GM23338 (cell line): ENCODE measurements at regions not wholly inside any gene's neighbourhood (a gene's known extent, or its start where the extent isn't known, plus 50 kb on each side); places are given as distances from the start of the nearest gene placed in this dataset.

Experiments used
- ATAC-seq: fragments of 200-7000 bp; cut with Tn5 transposase; 3 replicates; pipeline ENCODE4 v1.9.1; 2020
- DNase-seq: peaks from one replicate; pipeline ENCODE4 v3.0.0-alpha.2; 2015; ENCODE audit warnings: low spot score
- H2AFZ ChIP-seq: fragments of 200-600 bp; sonication (generic); 2 replicates; pipeline ENCODE4 v1.8.0; 2016; ENCODE audit warnings: antibody characterized with exemption, mild to moderate bottlenecking, moderate library complexity
- H3F3A ChIP-seq: fragments of 200-600 bp; sonication (generic); replicated peaks from 2 replicates; pipeline ENCODE4 v1.8.0; 2017; ENCODE audit warnings: antibody characterized with exemption, mixed run types, low read depth
- H3K27ac ChIP-seq: fragments of 200-600 bp; sonication (generic); 2 replicates; pipeline ENCODE4 v1.6.1; 2016; ENCODE audit warnings: low read depth
- H3K27me3 ChIP-seq: fragments of 200-600 bp; sonication (generic); 2 replicates; pipeline ENCODE4 v1.8.0; 2016; ENCODE audit warnings: mild to moderate bottlenecking, mixed run types, moderate library complexity; ENCODE audit not compliant: insufficient read depth
- H3K36me3 ChIP-seq: fragments of 200-600 bp; sonication (generic); 2 replicates; pipeline ENCODE4 v1.8.0; 2016; ENCODE audit warnings: mild to moderate bottlenecking; ENCODE audit not compliant: insufficient read depth
- H3K4me1 ChIP-seq: fragments of 200-600 bp; sonication (generic); 2 replicates; pipeline ENCODE4 v1.8.0; 2016; ENCODE audit warnings: mild to moderate bottlenecking, moderate library complexity; ENCODE audit not compliant: insufficient read depth
- H3K4me2 ChIP-seq: fragments of 200-600 bp; sonication (generic); 2 replicates; pipeline ENCODE4 v1.7.1; 2017; ENCODE audit warnings: mixed run types
- H3K4me3 ChIP-seq: fragments of 200-600 bp; sonication (generic); 2 replicates; pipeline ENCODE4 v1.6.1; 2016; ENCODE audit warnings: mixed run types
- H3K79me2 ChIP-seq: fragments of 200-600 bp; sonication (generic); replicated peaks from 2 replicates; pipeline ENCODE4 v1.8.0; 2017; ENCODE audit warnings: mild to moderate bottlenecking; ENCODE audit not compliant: insufficient read depth
- H3K9me2 ChIP-seq: fragments of 200-600 bp; sonication (generic); 2 replicates; pipeline ENCODE4 v1.8.0; 2017; ENCODE audit not compliant: insufficient read depth
- H4K20me1 ChIP-seq: fragments of 200-600 bp; sonication (generic); replicated peaks from 2 replicates; pipeline ENCODE4 v1.8.0; 2017; ENCODE audit warnings: mild to moderate bottlenecking; ENCODE audit not compliant: insufficient read depth
- H3K27ac Mint-ChIP-seq: 2 replicates; pipeline ENCODE4 v1.8.0; 2020; ENCODE audit warnings: inconsistent platforms, mild to moderate bottlenecking, moderate library complexity, mixed read lengths
- H3K27me3 Mint-ChIP-seq: 3 replicates; pipeline ENCODE4 v1.8.0; 2022; ENCODE audit warnings: low read depth, mild to moderate bottlenecking, moderate library complexity, mixed read lengths, inconsistent platforms; ENCODE audit not compliant: insufficient read depth, poor library complexity
- H3K36me3 Mint-ChIP-seq: 3 replicates; pipeline ENCODE4 v1.8.0; 2021; ENCODE audit warnings: low read depth, mild to moderate bottlenecking, inconsistent platforms, moderate library complexity, mixed read lengths
- H3K4me1 Mint-ChIP-seq: 3 replicates; pipeline ENCODE4 v1.8.0; 2020; ENCODE audit warnings: mild to moderate bottlenecking, inconsistent platforms, mixed read lengths
- H3K4me3 Mint-ChIP-seq: 3 replicates; pipeline ENCODE4 v1.8.0; 2021; ENCODE audit warnings: moderate library complexity, mild to moderate bottlenecking, inconsistent platforms, mixed read lengths
- H3K9me3 Mint-ChIP-seq: 3 replicates; pipeline ENCODE4 v1.8.0; 2020; ENCODE audit warnings: moderate library complexity, mild to moderate bottlenecking, inconsistent platforms, mixed read lengths
- POLR2AphosphoS5 ChIP-seq: IDR thresholded peaks from 2 replicates; pipeline ENCODE4 v1.6.1; 2016; ENCODE audit warnings: antibody characterized with exemption, low read depth
- ZNF114 ChIP-seq: fragments of 250-450 bp; sonication (Bioruptor Pico); IDR thresholded peaks from 2 replicates; pipeline ENCODE4 v1.5.0; 2020; ENCODE audit warnings: mild to moderate bottlenecking, moderate library complexity
- ZNF331 ChIP-seq: fragments of 250-450 bp; sonication (Bioruptor Pico); IDR thresholded peaks from 2 replicates; pipeline ENCODE4 v1.5.0; 2020; ENCODE audit warnings: low read depth, mild to moderate bottlenecking, moderate library complexity
- TF ChIP-seq, protein P1 (sequence below): IDR thresholded peaks from one replicate; pipeline ENCODE4 v1.6.1; 2018; ENCODE audit warnings: antibody characterized with exemption; ENCODE audit not compliant: unreplicated experiment
- TF ChIP-seq, protein P2 (sequence below), 2 experiments: fragments of 200-600 bp in 1 of 2; sonication (generic) in 1 of 2; conservative IDR thresholded peaks; 2 replicates each; pipeline versions ENCODE4 v1.5.1 to v1.6.1; 2016 to 2017; ENCODE audit warnings: antibody characterized with exemption in 2 of 2, low read depth in 2 of 2, mild to moderate bottlenecking in 2 of 2, moderate library complexity in 1 of 2
- TF ChIP-seq, protein P3 (sequence below): IDR thresholded peaks from 2 replicates; pipeline ENCODE4 v1.6.1; 2016; ENCODE audit warnings: antibody characterized with exemption
- TF ChIP-seq, protein P4 (sequence below): fragments of 250-450 bp; sonication (Bioruptor Pico); IDR thresholded peaks from 2 replicates; pipeline ENCODE4 v1.5.0; 2020; ENCODE audit warnings: mild to moderate bottlenecking, moderate library complexity

DNA sequence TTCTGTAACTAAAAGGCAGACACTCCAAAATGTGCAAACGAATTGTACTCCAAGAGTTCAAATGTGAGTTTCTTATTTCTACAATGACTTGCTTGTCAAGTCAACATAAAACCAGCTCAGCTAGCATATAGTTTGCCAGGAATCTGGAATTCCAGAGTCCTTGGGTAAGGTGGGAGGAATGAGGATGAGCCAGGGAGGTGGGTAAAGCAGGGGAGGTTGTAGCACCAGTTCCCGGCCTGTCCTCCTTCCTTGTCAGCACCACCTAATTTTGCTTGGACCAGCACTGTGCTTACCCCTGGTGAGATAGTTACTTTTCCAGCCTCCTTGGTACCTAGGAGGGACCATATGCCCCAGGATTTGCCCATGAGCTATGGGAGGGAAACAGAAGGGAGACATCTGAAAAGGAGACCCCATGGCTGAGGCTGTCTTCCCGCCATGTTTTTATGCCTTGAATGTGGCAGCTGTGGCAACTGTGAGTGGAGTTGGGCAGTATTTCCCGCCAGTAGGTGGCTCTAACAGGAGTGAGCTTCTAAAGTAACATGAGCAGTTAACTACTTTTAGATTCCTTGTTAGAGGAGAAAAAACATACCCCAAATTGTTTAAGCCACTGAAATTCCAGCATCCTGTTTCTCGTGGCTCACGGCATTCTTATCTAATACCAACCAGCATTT lies 302.5 kb downstream of the TENT4A start:
- Mint-ChIP-seq H3K4me3 (no peak overlapping the region), H3K36me3 (peaks cover 4% of the 10 kb centered on the region; the same call in 1 of the 3 replicates), H3K27me3 (no peaks in the 10 kb centered on the region), H3K9me3 (peaks cover 4% of the 10 kb centered on the region; the same call in 2 of the 3 replicates), H3K4me1 (no peaks in the 10 kb centered on the region), H3K27ac (no peak overlapping the region)
- no peaks in the 10 kb centered on the region; the same call in 1 of the 2 replicates for H3K4me1 ChIP-seq
- no peaks in the 10 kb centered on the region for H3K79me2 ChIP-seq
- TF ChIP-seq, protein P1, sequence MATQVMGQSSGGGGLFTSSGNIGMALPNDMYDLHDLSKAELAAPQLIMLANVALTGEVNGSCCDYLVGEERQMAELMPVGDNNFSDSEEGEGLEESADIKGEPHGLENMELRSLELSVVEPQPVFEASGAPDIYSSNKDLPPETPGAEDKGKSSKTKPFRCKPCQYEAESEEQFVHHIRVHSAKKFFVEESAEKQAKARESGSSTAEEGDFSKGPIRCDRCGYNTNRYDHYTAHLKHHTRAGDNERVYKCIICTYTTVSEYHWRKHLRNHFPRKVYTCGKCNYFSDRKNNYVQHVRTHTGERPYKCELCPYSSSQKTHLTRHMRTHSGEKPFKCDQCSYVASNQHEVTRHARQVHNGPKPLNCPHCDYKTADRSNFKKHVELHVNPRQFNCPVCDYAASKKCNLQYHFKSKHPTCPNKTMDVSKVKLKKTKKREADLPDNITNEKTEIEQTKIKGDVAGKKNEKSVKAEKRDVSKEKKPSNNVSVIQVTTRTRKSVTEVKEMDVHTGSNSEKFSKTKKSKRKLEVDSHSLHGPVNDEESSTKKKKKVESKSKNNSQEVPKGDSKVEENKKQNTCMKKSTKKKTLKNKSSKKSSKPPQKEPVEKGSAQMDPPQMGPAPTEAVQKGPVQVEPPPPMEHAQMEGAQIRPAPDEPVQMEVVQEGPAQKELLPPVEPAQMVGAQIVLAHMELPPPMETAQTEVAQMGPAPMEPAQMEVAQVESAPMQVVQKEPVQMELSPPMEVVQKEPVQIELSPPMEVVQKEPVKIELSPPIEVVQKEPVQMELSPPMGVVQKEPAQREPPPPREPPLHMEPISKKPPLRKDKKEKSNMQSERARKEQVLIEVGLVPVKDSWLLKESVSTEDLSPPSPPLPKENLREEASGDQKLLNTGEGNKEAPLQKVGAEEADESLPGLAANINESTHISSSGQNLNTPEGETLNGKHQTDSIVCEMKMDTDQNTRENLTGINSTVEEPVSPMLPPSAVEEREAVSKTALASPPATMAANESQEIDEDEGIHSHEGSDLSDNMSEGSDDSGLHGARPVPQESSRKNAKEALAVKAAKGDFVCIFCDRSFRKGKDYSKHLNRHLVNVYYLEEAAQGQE: no peak
- TF ChIP-seq, protein P2, sequence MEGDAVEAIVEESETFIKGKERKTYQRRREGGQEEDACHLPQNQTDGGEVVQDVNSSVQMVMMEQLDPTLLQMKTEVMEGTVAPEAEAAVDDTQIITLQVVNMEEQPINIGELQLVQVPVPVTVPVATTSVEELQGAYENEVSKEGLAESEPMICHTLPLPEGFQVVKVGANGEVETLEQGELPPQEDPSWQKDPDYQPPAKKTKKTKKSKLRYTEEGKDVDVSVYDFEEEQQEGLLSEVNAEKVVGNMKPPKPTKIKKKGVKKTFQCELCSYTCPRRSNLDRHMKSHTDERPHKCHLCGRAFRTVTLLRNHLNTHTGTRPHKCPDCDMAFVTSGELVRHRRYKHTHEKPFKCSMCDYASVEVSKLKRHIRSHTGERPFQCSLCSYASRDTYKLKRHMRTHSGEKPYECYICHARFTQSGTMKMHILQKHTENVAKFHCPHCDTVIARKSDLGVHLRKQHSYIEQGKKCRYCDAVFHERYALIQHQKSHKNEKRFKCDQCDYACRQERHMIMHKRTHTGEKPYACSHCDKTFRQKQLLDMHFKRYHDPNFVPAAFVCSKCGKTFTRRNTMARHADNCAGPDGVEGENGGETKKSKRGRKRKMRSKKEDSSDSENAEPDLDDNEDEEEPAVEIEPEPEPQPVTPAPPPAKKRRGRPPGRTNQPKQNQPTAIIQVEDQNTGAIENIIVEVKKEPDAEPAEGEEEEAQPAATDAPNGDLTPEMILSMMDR (conservative IDR thresholded peaks at IDR 0.05; ENCODE audit: low read depth in 2 of 2): peak; percentile 63 to 65
- TF ChIP-seq POLR2AphosphoS5 (no peak), ZNF114 (CRISPR knock-in tag) (peak; percentile 65; the same call in 1 of the 2 replicates), ZNF331 (no peak)
- TF ChIP-seq, protein P3, sequence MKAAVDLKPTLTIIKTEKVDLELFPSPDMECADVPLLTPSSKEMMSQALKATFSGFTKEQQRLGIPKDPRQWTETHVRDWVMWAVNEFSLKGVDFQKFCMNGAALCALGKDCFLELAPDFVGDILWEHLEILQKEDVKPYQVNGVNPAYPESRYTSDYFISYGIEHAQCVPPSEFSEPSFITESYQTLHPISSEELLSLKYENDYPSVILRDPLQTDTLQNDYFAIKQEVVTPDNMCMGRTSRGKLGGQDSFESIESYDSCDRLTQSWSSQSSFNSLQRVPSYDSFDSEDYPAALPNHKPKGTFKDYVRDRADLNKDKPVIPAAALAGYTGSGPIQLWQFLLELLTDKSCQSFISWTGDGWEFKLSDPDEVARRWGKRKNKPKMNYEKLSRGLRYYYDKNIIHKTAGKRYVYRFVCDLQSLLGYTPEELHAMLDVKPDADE: no peak
- TF ChIP-seq, protein P4, sequence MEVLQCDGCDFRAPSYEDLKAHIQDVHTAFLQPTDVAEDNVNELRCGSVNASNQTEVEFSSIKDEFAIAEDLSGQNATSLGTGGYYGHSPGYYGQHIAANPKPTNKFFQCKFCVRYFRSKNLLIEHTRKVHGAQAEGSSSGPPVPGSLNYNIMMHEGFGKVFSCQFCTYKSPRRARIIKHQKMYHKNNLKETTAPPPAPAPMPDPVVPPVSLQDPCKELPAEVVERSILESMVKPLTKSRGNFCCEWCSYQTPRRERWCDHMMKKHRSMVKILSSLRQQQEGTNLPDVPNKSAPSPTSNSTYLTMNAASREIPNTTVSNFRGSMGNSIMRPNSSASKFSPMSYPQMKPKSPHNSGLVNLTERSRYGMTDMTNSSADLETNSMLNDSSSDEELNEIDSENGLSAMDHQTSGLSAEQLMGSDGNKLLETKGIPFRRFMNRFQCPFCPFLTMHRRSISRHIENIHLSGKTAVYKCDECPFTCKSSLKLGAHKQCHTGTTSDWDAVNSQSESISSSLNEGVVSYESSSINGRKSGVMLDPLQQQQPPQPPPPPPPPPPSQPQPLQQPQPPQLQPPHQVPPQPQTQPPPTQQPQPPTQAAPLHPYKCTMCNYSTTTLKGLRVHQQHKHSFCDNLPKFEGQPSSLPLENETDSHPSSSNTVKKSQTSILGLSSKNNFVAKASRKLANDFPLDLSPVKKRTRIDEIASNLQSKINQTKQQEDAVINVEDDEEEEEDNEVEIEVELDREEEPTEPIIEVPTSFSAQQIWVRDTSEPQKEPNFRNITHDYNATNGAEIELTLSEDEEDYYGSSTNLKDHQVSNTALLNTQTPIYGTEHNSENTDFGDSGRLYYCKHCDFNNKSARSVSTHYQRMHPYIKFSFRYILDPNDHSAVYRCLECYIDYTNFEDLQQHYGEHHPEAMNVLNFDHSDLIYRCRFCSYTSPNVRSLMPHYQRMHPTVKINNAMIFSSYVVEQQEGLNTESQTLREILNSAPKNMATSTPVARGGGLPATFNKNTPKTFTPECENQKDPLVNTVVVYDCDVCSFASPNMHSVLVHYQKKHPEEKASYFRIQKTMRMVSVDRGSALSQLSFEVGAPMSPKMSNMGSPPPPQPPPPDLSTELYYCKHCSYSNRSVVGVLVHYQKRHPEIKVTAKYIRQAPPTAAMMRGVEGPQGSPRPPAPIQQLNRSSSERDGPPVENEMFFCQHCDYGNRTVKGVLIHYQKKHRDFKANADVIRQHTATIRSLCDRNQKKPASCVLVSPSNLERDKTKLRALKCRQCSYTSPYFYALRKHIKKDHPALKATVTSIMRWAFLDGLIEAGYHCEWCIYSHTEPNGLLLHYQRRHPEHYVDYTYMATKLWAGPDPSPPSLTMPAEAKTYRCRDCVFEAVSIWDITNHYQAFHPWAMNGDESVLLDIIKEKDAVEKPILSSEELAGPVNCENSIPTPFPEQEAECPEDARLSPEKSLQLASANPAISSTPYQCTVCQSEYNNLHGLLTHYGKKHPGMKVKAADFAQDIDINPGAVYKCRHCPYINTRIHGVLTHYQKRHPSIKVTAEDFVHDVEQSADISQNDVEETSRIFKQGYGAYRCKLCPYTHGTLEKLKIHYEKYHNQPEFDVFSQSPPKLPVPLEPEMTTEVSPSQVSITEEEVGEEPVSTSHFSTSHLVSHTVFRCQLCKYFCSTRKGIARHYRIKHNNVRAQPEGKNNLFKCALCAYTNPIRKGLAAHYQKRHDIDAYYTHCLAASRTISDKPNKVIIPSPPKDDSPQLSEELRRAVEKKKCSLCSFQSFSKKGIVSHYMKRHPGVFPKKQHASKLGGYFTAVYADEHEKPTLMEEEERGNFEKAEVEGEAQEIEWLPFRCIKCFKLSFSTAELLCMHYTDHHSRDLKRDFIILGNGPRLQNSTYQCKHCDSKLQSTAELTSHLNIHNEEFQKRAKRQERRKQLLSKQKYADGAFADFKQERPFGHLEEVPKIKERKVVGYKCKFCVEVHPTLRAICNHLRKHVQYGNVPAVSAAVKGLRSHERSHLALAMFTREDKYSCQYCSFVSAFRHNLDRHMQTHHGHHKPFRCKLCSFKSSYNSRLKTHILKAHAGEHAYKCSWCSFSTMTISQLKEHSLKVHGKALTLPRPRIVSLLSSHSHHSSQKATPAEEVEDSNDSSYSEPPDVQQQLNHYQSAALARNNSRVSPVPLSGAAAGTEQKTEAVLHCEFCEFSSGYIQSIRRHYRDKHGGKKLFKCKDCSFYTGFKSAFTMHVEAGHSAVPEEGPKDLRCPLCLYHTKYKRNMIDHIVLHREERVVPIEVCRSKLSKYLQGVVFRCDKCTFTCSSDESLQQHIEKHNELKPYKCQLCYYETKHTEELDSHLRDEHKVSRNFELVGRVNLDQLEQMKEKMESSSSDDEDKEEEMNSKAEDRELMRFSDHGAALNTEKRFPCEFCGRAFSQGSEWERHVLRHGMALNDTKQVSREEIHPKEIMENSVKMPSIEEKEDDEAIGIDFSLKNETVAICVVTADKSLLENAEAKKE (CRISPR knock-in tag): no peak
- H3K4me3 ChIP-seq: no peak overlapping the region
- H3F3A ChIP-seq: no peaks in the 10 kb centered on the region
- H3K36me3 ChIP-seq: no peaks in the 10 kb centered on the region
- H3K9me2 ChIP-seq: no peaks in the 10 kb centered on the region
- no peaks in the 10 kb centered on the region for H3K27me3 ChIP-seq
- peak; percentile 81 for DNase-seq
- ATAC-seq: peak; percentile 87
- H2AFZ ChIP-seq: peak overlapping the region; percentile 29; the same call in 1 of the 2 replicates
- no peak overlapping the region for H3K4me2 ChIP-seq
- no peaks in the 10 kb centered on the region for H4K20me1 ChIP-seq
- no peak overlapping the region for H3K27ac ChIP-seq
